ENCODE measurements at regions not wholly inside any gene's neighbourhood (a gene's known extent, or its start where the extent isn't known, plus 50 kb on each side); places are given as distances from the start of the nearest gene placed in this dataset.
"Not testable (repeated sequence)": the region's sequence is repeated elsewhere in the genome, so short reads cannot be mapped to it uniquely, and the experiment has no call there.

GRCh38 chr10:87416892-87417291 lies 59.3 kb downstream of the NUTM2D start:
- H3K36me3 Mint-ChIP-seq (ENCODE audit: low read depth); DNase-seq; H3K4me1 Mint-ChIP-seq (ENCODE audit: low read depth); H3K27ac Mint-ChIP-seq; intact Hi-C loops (cut with micrococcal nuclease); H3K27me3 Mint-ChIP-seq (ENCODE audit: low read depth); CTCF ChIA-PET; H3K4me3 Mint-ChIP-seq; H3K9me3 Mint-ChIP-seq: not testable (repeated sequence)

GRCh38 chr10:87422641-87423040 lies 65.1 kb downstream of the NUTM2D start:
- intact Hi-C loops (cut with micrococcal nuclease); H3K4me1 Mint-ChIP-seq (ENCODE audit: low read depth); H3K27me3 Mint-ChIP-seq (ENCODE audit: low read depth); H3K4me3 Mint-ChIP-seq; H3K27ac Mint-ChIP-seq; DNase-seq; H3K36me3 Mint-ChIP-seq (ENCODE audit: low read depth); CTCF ChIA-PET; H3K9me3 Mint-ChIP-seq: not testable (repeated sequence)

GRCh38 chr10:87424697-87425373 lies 67.3 kb downstream of the NUTM2D start:
- H3K36me3 Mint-ChIP-seq (ENCODE audit: low read depth); H3K4me3 Mint-ChIP-seq; H3K9me3 Mint-ChIP-seq; H3K27ac Mint-ChIP-seq; DNase-seq; H3K27me3 Mint-ChIP-seq (ENCODE audit: low read depth); intact Hi-C loops (cut with micrococcal nuclease); CTCF ChIA-PET; H3K4me1 Mint-ChIP-seq (ENCODE audit: low read depth): not testable (repeated sequence)

GRCh38 chr10:87433836-87434235 lies 70.9 kb upstream of the MINPP1 start:
- CTCF ChIA-PET; H3K4me3 Mint-ChIP-seq; intact Hi-C loops (cut with micrococcal nuclease); DNase-seq; H3K27ac Mint-ChIP-seq; H3K27me3 Mint-ChIP-seq (ENCODE audit: low read depth); H3K4me1 Mint-ChIP-seq (ENCODE audit: low read depth); H3K36me3 Mint-ChIP-seq (ENCODE audit: low read depth); H3K9me3 Mint-ChIP-seq: not testable (repeated sequence)

GRCh38 chr10:87435295-87435826 lies 69.3 kb upstream of the MINPP1 start:
- H3K27me3 Mint-ChIP-seq (ENCODE audit: low read depth); H3K4me1 Mint-ChIP-seq (ENCODE audit: low read depth); H3K4me3 Mint-ChIP-seq; H3K9me3 Mint-ChIP-seq; H3K36me3 Mint-ChIP-seq (ENCODE audit: low read depth); intact Hi-C loops (cut with micrococcal nuclease); H3K27ac Mint-ChIP-seq; CTCF ChIA-PET; DNase-seq: not testable (repeated sequence)

GRCh38 chr10:87436104-87436503 lies 68.6 kb upstream of the MINPP1 start:
- H3K4me3 Mint-ChIP-seq; H3K9me3 Mint-ChIP-seq; CTCF ChIA-PET; H3K36me3 Mint-ChIP-seq (ENCODE audit: low read depth); H3K27ac Mint-ChIP-seq; H3K4me1 Mint-ChIP-seq (ENCODE audit: low read depth); intact Hi-C loops (cut with micrococcal nuclease); H3K27me3 Mint-ChIP-seq (ENCODE audit: low read depth): not testable (repeated sequence)
- peak; percentile 6 for DNase-seq

GRCh38 chr10:87437450-87437849 lies 67.2 kb upstream of the MINPP1 start:
- intact Hi-C loops (cut with micrococcal nuclease); CTCF ChIA-PET: not testable (repeated sequence)

More at GRCh38 chr10:87437450-87437849, 67.2 kb upstream of the MINPP1 start:
- H3K4me3 Mint-ChIP-seq; H3K4me1 Mint-ChIP-seq (ENCODE audit: low read depth); H3K27me3 Mint-ChIP-seq (ENCODE audit: low read depth); H3K36me3 Mint-ChIP-seq (ENCODE audit: low read depth); H3K27ac Mint-ChIP-seq; DNase-seq; H3K9me3 Mint-ChIP-seq: not testable (repeated sequence)
